ENCODE measurements at regions not wholly inside any gene's neighbourhood (a gene's known extent, or its start where the extent isn't known, plus 50 kb on each side); places are given as distances from the start of the nearest gene placed in this dataset.

GRCh38 chrX:5528057-5528456, 700.6 kb downstream of the NLGN4X start:
- TF ChIP-seq EZH2phosphoT487 (IDR thresholded peaks at IDR 0.05; ENCODE audit: unreplicated experiment) (no peak), CTCF (conservative IDR thresholded peaks at IDR 0.05; ENCODE audit: low read depth in 2 of 2) (no peak), EZH2 (IDR thresholded peaks at IDR 0.05; ENCODE audit: low read depth, unreplicated experiment) (no peak), POLR2AphosphoS5 (IDR thresholded peaks at IDR 0.05; ENCODE audit: low read depth) (no peak), CREB1 (CRISPR knock-in tag; IDR thresholded peaks at IDR 0.05; ENCODE audit: low read depth) (no peak), REST (IDR thresholded peaks at IDR 0.05; ENCODE audit: unreplicated experiment) (no peak), JUNB (IDR thresholded peaks at IDR 0.05; ENCODE audit: unreplicated experiment) (no peak), ETS1 (IDR thresholded peaks at IDR 0.05) (no peak), ZNF114 (CRISPR knock-in tag; IDR thresholded peaks at IDR 0.05) (no peak), NANOG (IDR thresholded peaks at IDR 0.05; ENCODE audit: borderline replicate concordance) (no peak), STAT1 (IDR thresholded peaks at IDR 0.05; ENCODE audit: unreplicated experiment) (no peak)
